ENCODE measurements at regions not wholly inside any gene's neighbourhood (a gene's known extent, or its start where the extent isn't known, plus 50 kb on each side); places are given as distances from the start of the nearest gene placed in this dataset.

GRCh38 chr12:40511341-40511740, 180.9 kb upstream of the CNTN1 start:
- TF ChIP-seq CTCF (IDR thresholded peaks at IDR 0.05; ENCODE audit: insufficient read depth, low read depth, low read length) (no peak), EZH2 (IDR thresholded peaks at IDR 0.05; ENCODE audit: insufficient read depth, low read length) (no peak)
